ENCODE measurements at regions not wholly inside any gene's neighbourhood (a gene's known extent, or its start where the extent isn't known, plus 50 kb on each side); places are given as distances from the start of the nearest gene placed in this dataset.

DNA sequence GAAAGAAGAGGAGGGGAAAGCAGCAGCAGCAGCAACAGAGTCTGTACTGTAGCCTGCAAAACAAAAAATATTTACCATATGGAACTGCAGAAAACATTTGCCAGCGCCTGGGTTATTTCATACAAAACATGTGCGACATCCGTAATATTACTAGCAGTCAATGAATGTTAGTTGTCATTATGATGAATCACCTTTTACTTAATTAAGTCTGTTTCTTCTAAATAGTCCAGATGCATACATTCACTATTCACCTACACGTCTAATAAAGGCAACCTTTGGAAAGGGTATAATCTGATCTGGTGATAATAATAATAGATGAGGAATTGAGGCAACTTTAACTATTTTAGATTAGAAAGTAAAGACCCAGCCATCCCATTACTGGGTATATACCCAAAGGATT, 426.3 kb upstream of the ST6GAL2 start:
- POLR2A ChIA-PET: interaction anchor here (0.7 kb wide), 1 partner anchor 255 kb away, joined by 3 read pairs; no protein-coding TSS in a partner anchor
- TF ChIP-seq CTCF (IDR thresholded peaks at IDR 0.05) (no peak), RAD21 (IDR thresholded peaks at IDR 0.05; ENCODE audit: low read length) (no peak; the same call in 1 of the 2 replicates), PBX3 (IDR thresholded peaks at IDR 0.05) (no peak), MEF2A (IDR thresholded peaks at IDR 0.05; ENCODE audit: borderline replicate concordance, low read depth) (no peak), EZH2phosphoT487 (IDR thresholded peaks at IDR 0.05; ENCODE audit: borderline replicate concordance, low read depth) (no peak), RFX5 (IDR thresholded peaks at IDR 0.05; ENCODE audit: low read length) (no peak), ZBTB33 (IDR thresholded peaks at IDR 0.05; ENCODE audit: borderline replicate concordance, low read depth) (no peak), FOSL2 (IDR thresholded peaks at IDR 0.05; ENCODE audit: borderline replicate concordance, low read depth) (no peak), MAX (IDR thresholded peaks at IDR 0.05; ENCODE audit: low read depth) (no peak), EP300 (IDR thresholded peaks at IDR 0.05; ENCODE audit: borderline replicate concordance in 1 of 2, low read depth in 1 of 2, low read length in 1 of 2) (peak in 1 of 2 experiments; percentile 89; a peak in 2 of 4 replicates), NRF1 (IDR thresholded peaks at IDR 0.05; ENCODE audit: low read depth, low read length) (no peak), ELF1 (IDR thresholded peaks at IDR 0.05) (no peak), CHD2 (IDR thresholded peaks at IDR 0.05; ENCODE audit: low read length, partially characterized antibody) (peak; percentile 40), TCF12 (IDR thresholded peaks at IDR 0.05) (no peak), POLR2AphosphoS5 (IDR thresholded peaks at IDR 0.05; ENCODE audit: low read depth, low read length) (no peak), FOXJ3 (CRISPR knock-in tag; IDR thresholded peaks at IDR 0.05) (0 out of 2 replicates have a peak, but pooled peaks have one; percentile 31), FOXM1 (IDR thresholded peaks at IDR 0.05; ENCODE audit: low read depth) (no peak), TEAD4 (IDR thresholded peaks at IDR 0.05; ENCODE audit: borderline replicate concordance, insufficient read depth) (no peak), JUND (IDR thresholded peaks at IDR 0.05) (no peak), MXI1 (IDR thresholded peaks at IDR 0.05; ENCODE audit: low read depth, low read length) (no peak), NFIC (IDR thresholded peaks at IDR 0.05; ENCODE audit: borderline replicate concordance) (no peak), YY1 (IDR thresholded peaks at IDR 0.05; ENCODE audit: low read depth) (no peak), TAF1 (IDR thresholded peaks at IDR 0.05; ENCODE audit: borderline replicate concordance, low read depth, low read length) (no peak), RCOR1 (IDR thresholded peaks at IDR 0.05; ENCODE audit: low read length) (peak; percentile 69), GATA2 (CRISPR knock-in tag; IDR thresholded peaks at IDR 0.05) (peak; percentile 66)
- TF ChIP-seq, protein P1, sequence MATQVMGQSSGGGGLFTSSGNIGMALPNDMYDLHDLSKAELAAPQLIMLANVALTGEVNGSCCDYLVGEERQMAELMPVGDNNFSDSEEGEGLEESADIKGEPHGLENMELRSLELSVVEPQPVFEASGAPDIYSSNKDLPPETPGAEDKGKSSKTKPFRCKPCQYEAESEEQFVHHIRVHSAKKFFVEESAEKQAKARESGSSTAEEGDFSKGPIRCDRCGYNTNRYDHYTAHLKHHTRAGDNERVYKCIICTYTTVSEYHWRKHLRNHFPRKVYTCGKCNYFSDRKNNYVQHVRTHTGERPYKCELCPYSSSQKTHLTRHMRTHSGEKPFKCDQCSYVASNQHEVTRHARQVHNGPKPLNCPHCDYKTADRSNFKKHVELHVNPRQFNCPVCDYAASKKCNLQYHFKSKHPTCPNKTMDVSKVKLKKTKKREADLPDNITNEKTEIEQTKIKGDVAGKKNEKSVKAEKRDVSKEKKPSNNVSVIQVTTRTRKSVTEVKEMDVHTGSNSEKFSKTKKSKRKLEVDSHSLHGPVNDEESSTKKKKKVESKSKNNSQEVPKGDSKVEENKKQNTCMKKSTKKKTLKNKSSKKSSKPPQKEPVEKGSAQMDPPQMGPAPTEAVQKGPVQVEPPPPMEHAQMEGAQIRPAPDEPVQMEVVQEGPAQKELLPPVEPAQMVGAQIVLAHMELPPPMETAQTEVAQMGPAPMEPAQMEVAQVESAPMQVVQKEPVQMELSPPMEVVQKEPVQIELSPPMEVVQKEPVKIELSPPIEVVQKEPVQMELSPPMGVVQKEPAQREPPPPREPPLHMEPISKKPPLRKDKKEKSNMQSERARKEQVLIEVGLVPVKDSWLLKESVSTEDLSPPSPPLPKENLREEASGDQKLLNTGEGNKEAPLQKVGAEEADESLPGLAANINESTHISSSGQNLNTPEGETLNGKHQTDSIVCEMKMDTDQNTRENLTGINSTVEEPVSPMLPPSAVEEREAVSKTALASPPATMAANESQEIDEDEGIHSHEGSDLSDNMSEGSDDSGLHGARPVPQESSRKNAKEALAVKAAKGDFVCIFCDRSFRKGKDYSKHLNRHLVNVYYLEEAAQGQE (IDR thresholded peaks at IDR 0.05; ENCODE audit: low read depth, low read length): no peak
- TF ChIP-seq, protein P2, sequence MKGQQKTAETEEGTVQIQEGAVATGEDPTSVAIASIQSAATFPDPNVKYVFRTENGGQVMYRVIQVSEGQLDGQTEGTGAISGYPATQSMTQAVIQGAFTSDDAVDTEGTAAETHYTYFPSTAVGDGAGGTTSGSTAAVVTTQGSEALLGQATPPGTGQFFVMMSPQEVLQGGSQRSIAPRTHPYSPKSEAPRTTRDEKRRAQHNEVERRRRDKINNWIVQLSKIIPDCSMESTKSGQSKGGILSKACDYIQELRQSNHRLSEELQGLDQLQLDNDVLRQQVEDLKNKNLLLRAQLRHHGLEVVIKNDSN (IDR thresholded peaks at IDR 0.05; ENCODE audit: borderline replicate concordance, low read depth): no peak

More for the DNA sequence above, 426.3 kb upstream of the ST6GAL2 start:
- CTCF ChIA-PET: no interaction called here
- Histone ChIP-seq H3K9ac (no peak overlapping the region), H3F3A (replicated peaks; ENCODE audit: insufficient read depth) (no peaks in the 10 kb centered on the region), H3K4me1 (ENCODE audit: control insufficient read depth in 1 of 2, insufficient read depth in 2 of 2, low read depth in 1 of 2, low read length in 1 of 2) (peaks cover 0 to 4% of the 10 kb centered on the region in 2 experiments; a peak in 1 of 4 replicates), H3K4me2 (no peak overlapping the region), H3K79me2 (ENCODE audit: insufficient read depth) (no peaks in the 10 kb centered on the region), H3K36me3 (replicated peaks in 1 of 2; ENCODE audit: control insufficient read depth in 1 of 2, insufficient read depth in 2 of 2, low read length in 1 of 2) (no peaks in the 10 kb centered on the region), H2AFZ (ENCODE audit: low read depth) (no peak overlapping the region), H3K27ac (ENCODE audit: low read depth in 2 of 2, low read length in 1 of 2) (peak overlapping the region in 1 of 2 experiments; percentile 78; a peak in 2 of 4 replicates), H3K9me2 (no peaks in the 10 kb centered on the region), H3K4me3 (ENCODE audit: low read depth in 2 of 2, low read length in 1 of 2) (no peak overlapping the region), H3K9me3 (no peaks in the 10 kb centered on the region), H4K20me1 (ENCODE audit: insufficient read depth) (no peaks in the 10 kb centered on the region), H3K27me3 (ENCODE audit: insufficient read depth) (no peaks in the 10 kb centered on the region)
- DNase-seq: peak; percentile 44
- WGBS (ENCODE audit: low lambda C conversion rate): 37% methylated on average over 4 of the region's 4 CpGs

Measured in SK-N-SH (cell line).